ENCODE measurements at regions not wholly inside any gene's neighbourhood (a gene's known extent, or its start where the extent isn't known, plus 50 kb on each side); places are given as distances from the start of the nearest gene placed in this dataset.

GRCh38 chr1:101566883-101567538 is 330.2 kb downstream of the S1PR1 start:
- WGBS, 5 donors, result 91 to 97% (median 94%) methylated on average over 1 of the region's 1 CpG
- Histone ChIP-seq H3K9me3 (peaks cover 0 to 12% (median 4%) of the 10 kb centered on the region in 8 donors), H3K27ac (no peak overlapping the region), H3K36me3 (no peaks in the 10 kb centered on the region), H3K4me3 (no peak overlapping the region), H3K4me1 (no peaks in the 10 kb centered on the region), H3K27me3 (replicated peaks in 1 of 7) (no peaks in the 10 kb centered on the region)
- no peak for DNase-seq
- TF ChIP-seq POLR2AphosphoS5 (IDR thresholded peaks at IDR 0.05) (no peak), POLR2A (IDR thresholded peaks at IDR 0.05) (no peak)
- TF ChIP-seq, protein P1, sequence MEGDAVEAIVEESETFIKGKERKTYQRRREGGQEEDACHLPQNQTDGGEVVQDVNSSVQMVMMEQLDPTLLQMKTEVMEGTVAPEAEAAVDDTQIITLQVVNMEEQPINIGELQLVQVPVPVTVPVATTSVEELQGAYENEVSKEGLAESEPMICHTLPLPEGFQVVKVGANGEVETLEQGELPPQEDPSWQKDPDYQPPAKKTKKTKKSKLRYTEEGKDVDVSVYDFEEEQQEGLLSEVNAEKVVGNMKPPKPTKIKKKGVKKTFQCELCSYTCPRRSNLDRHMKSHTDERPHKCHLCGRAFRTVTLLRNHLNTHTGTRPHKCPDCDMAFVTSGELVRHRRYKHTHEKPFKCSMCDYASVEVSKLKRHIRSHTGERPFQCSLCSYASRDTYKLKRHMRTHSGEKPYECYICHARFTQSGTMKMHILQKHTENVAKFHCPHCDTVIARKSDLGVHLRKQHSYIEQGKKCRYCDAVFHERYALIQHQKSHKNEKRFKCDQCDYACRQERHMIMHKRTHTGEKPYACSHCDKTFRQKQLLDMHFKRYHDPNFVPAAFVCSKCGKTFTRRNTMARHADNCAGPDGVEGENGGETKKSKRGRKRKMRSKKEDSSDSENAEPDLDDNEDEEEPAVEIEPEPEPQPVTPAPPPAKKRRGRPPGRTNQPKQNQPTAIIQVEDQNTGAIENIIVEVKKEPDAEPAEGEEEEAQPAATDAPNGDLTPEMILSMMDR (IDR thresholded peaks at IDR 0.05 in 8 of 11, conservative IDR thresholded peaks at IDR 0.05 in 3 of 11), result no peak
- intact Hi-C loops (cut with DNase I; ENCODE audit: low total_unique reads), result no loop called here

- 46 to 50% (median 49%) methylated on average over 4 of the region's 4 CpGs for WGBS, 5 donors
- Histone ChIP-seq H3K4me1 (no peaks in the 10 kb centered on the region), H3K27me3 (replicated peaks in 1 of 7) (no peaks in the 10 kb centered on the region), H3K27ac (no peak overlapping the region), H3K36me3 (no peaks in the 10 kb centered on the region), H3K9me3 (peaks cover 0 to 12% (median 4%) of the 10 kb centered on the region in 8 donors), H3K4me3 (no peak overlapping the region)
- TF ChIP-seq POLR2A (IDR thresholded peaks at IDR 0.05) (no peak), POLR2AphosphoS5 (IDR thresholded peaks at IDR 0.05) (no peak)
- TF ChIP-seq, protein P1 (IDR thresholded peaks at IDR 0.05 in 8 of 11, conservative IDR thresholded peaks at IDR 0.05 in 3 of 11), result peak; percentile 38 to 85 (median 73)
- intact Hi-C loops (cut with DNase I; ENCODE audit: low total_unique reads), result no loop called here
- no peak for DNase-seq
Measured at GRCh38 chr1:101567582-101568189, 330.9 kb downstream of the S1PR1 start.

- WGBS, 5 donors, result 42 to 61% (median 55%) methylated on average over 5 of the region's 5 CpGs
Measured at GRCh38 chr1:101587741-101588140, 350.9 kb downstream of the S1PR1 start.

GRCh38 chr1:101588677-101589076 is 351.9 kb downstream of the S1PR1 start:
- TF ChIP-seq POLR2AphosphoS5 (IDR thresholded peaks at IDR 0.05), result no peak
- TF ChIP-seq, protein P1 (IDR thresholded peaks at IDR 0.05 in 8 of 11, conservative IDR thresholded peaks at IDR 0.05 in 3 of 11), result no peak
- TF ChIP-seq POLR2A (IDR thresholded peaks at IDR 0.05), result no peak
- no peaks in the 10 kb centered on the region for H3K27me3 ChIP-seq (replicated peaks in 1 of 7)
- no peak overlapping the region for H3K27ac ChIP-seq
- no peak for DNase-seq
- 88 to 100% (median 93%) methylated on average over 1 of the region's 1 CpG for WGBS, 5 donors
- intact Hi-C loops (cut with DNase I; ENCODE audit: low total_unique reads), result no loop called here
- H3K9me3 ChIP-seq, result no peaks in the 10 kb centered on the region
- H3K36me3 ChIP-seq, result no peaks in the 10 kb centered on the region
- H3K4me3 ChIP-seq, result no peak overlapping the region
- H3K4me1 ChIP-seq, result no peaks in the 10 kb centered on the region

More at GRCh38 chr1:101587741-101588140, 350.9 kb downstream of the S1PR1 start:
- Histone ChIP-seq H3K4me3 (no peak overlapping the region), H3K9me3 (no peaks in the 10 kb centered on the region), H3K27me3 (replicated peaks in 1 of 7) (no peaks in the 10 kb centered on the region), H3K36me3 (no peaks in the 10 kb centered on the region), H3K4me1 (no peaks in the 10 kb centered on the region), H3K27ac (peak overlapping the region in 1 of 8 donors; percentile 9)
- intact Hi-C loops (cut with DNase I; ENCODE audit: low total_unique reads), result no loop called here
- TF ChIP-seq POLR2A (IDR thresholded peaks at IDR 0.05) (no peak), POLR2AphosphoS5 (IDR thresholded peaks at IDR 0.05) (no peak)
- TF ChIP-seq, protein P1 (IDR thresholded peaks at IDR 0.05 in 8 of 11, conservative IDR thresholded peaks at IDR 0.05 in 3 of 11), result no peak
- DNase-seq, result no peak
